ENCODE measurements at regions not wholly inside any gene's neighbourhood (a gene's known extent, or its start where the extent isn't known, plus 50 kb on each side); places are given as distances from the start of the nearest gene placed in this dataset.

- no peak for TF ChIP-seq CTCF (IDR thresholded peaks at IDR 0.05)
- no peak for TF ChIP-seq POLR2A (IDR thresholded peaks at IDR 0.05)
- no peak for TF ChIP-seq EP300 (IDR thresholded peaks at IDR 0.05)
Measured at GRCh38 chr19:30923621-30924020, 425.6 kb downstream of the TSHZ3 start.

All from tibial nerve (tissue), 4 donors.